GM23338 (cell line): ENCODE measurements at regions not wholly inside any gene's neighbourhood (a gene's known extent, or its start where the extent isn't known, plus 50 kb on each side); places are given as distances from the start of the nearest gene placed in this dataset.
A peak's percentile ranks its signal among the peaks of the same experiment; 100 is the strongest.

Experiments used
- ATAC-seq: fragments of 200-7000 bp; cut with Tn5 transposase; 3 replicates; pipeline ENCODE4 v1.9.1; 2020
- DNase-seq: peaks from one replicate; pipeline ENCODE4 v3.0.0-alpha.2; 2015; ENCODE audit warnings: low spot score
- H2AFZ ChIP-seq: fragments of 200-600 bp; sonication (generic); 2 replicates; pipeline ENCODE4 v1.8.0; 2016; ENCODE audit warnings: antibody characterized with exemption, mild to moderate bottlenecking, moderate library complexity
- H3F3A ChIP-seq: fragments of 200-600 bp; sonication (generic); replicated peaks from 2 replicates; pipeline ENCODE4 v1.8.0; 2017; ENCODE audit warnings: antibody characterized with exemption, mixed run types, low read depth
- H3K27ac ChIP-seq: fragments of 200-600 bp; sonication (generic); 2 replicates; pipeline ENCODE4 v1.6.1; 2016; ENCODE audit warnings: low read depth
- H3K27me3 ChIP-seq: fragments of 200-600 bp; sonication (generic); 2 replicates; pipeline ENCODE4 v1.8.0; 2016; ENCODE audit warnings: mild to moderate bottlenecking, mixed run types, moderate library complexity; ENCODE audit not compliant: insufficient read depth
- H3K36me3 ChIP-seq: fragments of 200-600 bp; sonication (generic); 2 replicates; pipeline ENCODE4 v1.8.0; 2016; ENCODE audit warnings: mild to moderate bottlenecking; ENCODE audit not compliant: insufficient read depth
- H3K4me1 ChIP-seq: fragments of 200-600 bp; sonication (generic); 2 replicates; pipeline ENCODE4 v1.8.0; 2016; ENCODE audit warnings: mild to moderate bottlenecking, moderate library complexity; ENCODE audit not compliant: insufficient read depth
- H3K4me2 ChIP-seq: fragments of 200-600 bp; sonication (generic); 2 replicates; pipeline ENCODE4 v1.7.1; 2017; ENCODE audit warnings: mixed run types
- H3K4me3 ChIP-seq: fragments of 200-600 bp; sonication (generic); 2 replicates; pipeline ENCODE4 v1.6.1; 2016; ENCODE audit warnings: mixed run types
- H3K79me2 ChIP-seq: fragments of 200-600 bp; sonication (generic); replicated peaks from 2 replicates; pipeline ENCODE4 v1.8.0; 2017; ENCODE audit warnings: mild to moderate bottlenecking; ENCODE audit not compliant: insufficient read depth
- H3K9me2 ChIP-seq: fragments of 200-600 bp; sonication (generic); 2 replicates; pipeline ENCODE4 v1.8.0; 2017; ENCODE audit not compliant: insufficient read depth
- H4K20me1 ChIP-seq: fragments of 200-600 bp; sonication (generic); replicated peaks from 2 replicates; pipeline ENCODE4 v1.8.0; 2017; ENCODE audit warnings: mild to moderate bottlenecking; ENCODE audit not compliant: insufficient read depth
- H3K27ac Mint-ChIP-seq: 2 replicates; pipeline ENCODE4 v1.8.0; 2020; ENCODE audit warnings: inconsistent platforms, mild to moderate bottlenecking, moderate library complexity, mixed read lengths
- H3K27me3 Mint-ChIP-seq: 3 replicates; pipeline ENCODE4 v1.8.0; 2022; ENCODE audit warnings: low read depth, mild to moderate bottlenecking, moderate library complexity, mixed read lengths, inconsistent platforms; ENCODE audit not compliant: insufficient read depth, poor library complexity
- H3K36me3 Mint-ChIP-seq: 3 replicates; pipeline ENCODE4 v1.8.0; 2021; ENCODE audit warnings: low read depth, mild to moderate bottlenecking, inconsistent platforms, moderate library complexity, mixed read lengths
- H3K4me1 Mint-ChIP-seq: 3 replicates; pipeline ENCODE4 v1.8.0; 2020; ENCODE audit warnings: mild to moderate bottlenecking, inconsistent platforms, mixed read lengths
- H3K4me3 Mint-ChIP-seq: 3 replicates; pipeline ENCODE4 v1.8.0; 2021; ENCODE audit warnings: moderate library complexity, mild to moderate bottlenecking, inconsistent platforms, mixed read lengths
- H3K9me3 Mint-ChIP-seq: 3 replicates; pipeline ENCODE4 v1.8.0; 2020; ENCODE audit warnings: moderate library complexity, mild to moderate bottlenecking, inconsistent platforms, mixed read lengths
- JUNB ChIP-seq: IDR thresholded peaks from one replicate; pipeline ENCODE4 v1.6.1; 2016; ENCODE audit warnings: antibody characterized with exemption; ENCODE audit not compliant: unreplicated experiment
- ZNF114 ChIP-seq: fragments of 250-450 bp; sonication (Bioruptor Pico); IDR thresholded peaks from 2 replicates; pipeline ENCODE4 v1.5.0; 2020; ENCODE audit warnings: mild to moderate bottlenecking, moderate library complexity
- TF ChIP-seq, protein P1 (sequence below): fragments of 250-450 bp; sonication (Bioruptor Pico); IDR thresholded peaks from 2 replicates; pipeline ENCODE4 v1.5.0; 2020; ENCODE audit warnings: mild to moderate bottlenecking, moderate library complexity
- TF ChIP-seq, protein P2 (sequence below), 2 experiments: fragments of 200-600 bp in 1 of 2; sonication (generic) in 1 of 2; conservative IDR thresholded peaks; 2 replicates each; pipeline versions ENCODE4 v1.5.1 to v1.6.1; 2016 to 2017; ENCODE audit warnings: antibody characterized with exemption in 2 of 2, low read depth in 2 of 2, mild to moderate bottlenecking in 2 of 2, moderate library complexity in 1 of 2

DNA sequence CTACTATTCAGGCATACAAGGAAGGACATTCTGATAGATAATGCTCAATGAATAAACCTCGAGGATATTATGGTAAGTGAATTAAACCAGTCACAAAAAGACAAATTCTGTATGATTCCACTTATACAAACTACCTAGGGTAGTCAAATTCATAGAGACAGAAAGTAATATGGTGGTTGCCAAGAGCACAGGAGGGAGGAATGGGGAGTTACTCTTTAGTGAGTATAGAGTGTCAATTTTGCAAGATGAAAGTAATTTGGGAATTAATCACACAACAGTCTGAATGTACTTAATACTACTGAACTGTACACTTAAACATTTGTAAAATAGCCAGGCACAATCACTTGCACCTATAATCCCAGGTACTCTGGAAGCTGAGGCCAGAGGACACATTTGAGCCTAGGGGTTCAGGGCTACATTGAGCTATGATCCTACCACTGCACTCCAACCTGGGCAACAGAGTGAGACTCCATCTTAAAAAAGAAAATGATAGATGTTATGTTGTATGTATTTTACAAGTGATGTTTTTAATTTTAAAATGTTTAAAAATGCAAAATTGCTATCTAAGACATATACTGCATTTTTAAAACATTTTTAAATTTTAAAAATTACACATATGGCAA, 91.0 kb downstream of the NPAP1 start (continued):
- TF ChIP-seq, protein P1, sequence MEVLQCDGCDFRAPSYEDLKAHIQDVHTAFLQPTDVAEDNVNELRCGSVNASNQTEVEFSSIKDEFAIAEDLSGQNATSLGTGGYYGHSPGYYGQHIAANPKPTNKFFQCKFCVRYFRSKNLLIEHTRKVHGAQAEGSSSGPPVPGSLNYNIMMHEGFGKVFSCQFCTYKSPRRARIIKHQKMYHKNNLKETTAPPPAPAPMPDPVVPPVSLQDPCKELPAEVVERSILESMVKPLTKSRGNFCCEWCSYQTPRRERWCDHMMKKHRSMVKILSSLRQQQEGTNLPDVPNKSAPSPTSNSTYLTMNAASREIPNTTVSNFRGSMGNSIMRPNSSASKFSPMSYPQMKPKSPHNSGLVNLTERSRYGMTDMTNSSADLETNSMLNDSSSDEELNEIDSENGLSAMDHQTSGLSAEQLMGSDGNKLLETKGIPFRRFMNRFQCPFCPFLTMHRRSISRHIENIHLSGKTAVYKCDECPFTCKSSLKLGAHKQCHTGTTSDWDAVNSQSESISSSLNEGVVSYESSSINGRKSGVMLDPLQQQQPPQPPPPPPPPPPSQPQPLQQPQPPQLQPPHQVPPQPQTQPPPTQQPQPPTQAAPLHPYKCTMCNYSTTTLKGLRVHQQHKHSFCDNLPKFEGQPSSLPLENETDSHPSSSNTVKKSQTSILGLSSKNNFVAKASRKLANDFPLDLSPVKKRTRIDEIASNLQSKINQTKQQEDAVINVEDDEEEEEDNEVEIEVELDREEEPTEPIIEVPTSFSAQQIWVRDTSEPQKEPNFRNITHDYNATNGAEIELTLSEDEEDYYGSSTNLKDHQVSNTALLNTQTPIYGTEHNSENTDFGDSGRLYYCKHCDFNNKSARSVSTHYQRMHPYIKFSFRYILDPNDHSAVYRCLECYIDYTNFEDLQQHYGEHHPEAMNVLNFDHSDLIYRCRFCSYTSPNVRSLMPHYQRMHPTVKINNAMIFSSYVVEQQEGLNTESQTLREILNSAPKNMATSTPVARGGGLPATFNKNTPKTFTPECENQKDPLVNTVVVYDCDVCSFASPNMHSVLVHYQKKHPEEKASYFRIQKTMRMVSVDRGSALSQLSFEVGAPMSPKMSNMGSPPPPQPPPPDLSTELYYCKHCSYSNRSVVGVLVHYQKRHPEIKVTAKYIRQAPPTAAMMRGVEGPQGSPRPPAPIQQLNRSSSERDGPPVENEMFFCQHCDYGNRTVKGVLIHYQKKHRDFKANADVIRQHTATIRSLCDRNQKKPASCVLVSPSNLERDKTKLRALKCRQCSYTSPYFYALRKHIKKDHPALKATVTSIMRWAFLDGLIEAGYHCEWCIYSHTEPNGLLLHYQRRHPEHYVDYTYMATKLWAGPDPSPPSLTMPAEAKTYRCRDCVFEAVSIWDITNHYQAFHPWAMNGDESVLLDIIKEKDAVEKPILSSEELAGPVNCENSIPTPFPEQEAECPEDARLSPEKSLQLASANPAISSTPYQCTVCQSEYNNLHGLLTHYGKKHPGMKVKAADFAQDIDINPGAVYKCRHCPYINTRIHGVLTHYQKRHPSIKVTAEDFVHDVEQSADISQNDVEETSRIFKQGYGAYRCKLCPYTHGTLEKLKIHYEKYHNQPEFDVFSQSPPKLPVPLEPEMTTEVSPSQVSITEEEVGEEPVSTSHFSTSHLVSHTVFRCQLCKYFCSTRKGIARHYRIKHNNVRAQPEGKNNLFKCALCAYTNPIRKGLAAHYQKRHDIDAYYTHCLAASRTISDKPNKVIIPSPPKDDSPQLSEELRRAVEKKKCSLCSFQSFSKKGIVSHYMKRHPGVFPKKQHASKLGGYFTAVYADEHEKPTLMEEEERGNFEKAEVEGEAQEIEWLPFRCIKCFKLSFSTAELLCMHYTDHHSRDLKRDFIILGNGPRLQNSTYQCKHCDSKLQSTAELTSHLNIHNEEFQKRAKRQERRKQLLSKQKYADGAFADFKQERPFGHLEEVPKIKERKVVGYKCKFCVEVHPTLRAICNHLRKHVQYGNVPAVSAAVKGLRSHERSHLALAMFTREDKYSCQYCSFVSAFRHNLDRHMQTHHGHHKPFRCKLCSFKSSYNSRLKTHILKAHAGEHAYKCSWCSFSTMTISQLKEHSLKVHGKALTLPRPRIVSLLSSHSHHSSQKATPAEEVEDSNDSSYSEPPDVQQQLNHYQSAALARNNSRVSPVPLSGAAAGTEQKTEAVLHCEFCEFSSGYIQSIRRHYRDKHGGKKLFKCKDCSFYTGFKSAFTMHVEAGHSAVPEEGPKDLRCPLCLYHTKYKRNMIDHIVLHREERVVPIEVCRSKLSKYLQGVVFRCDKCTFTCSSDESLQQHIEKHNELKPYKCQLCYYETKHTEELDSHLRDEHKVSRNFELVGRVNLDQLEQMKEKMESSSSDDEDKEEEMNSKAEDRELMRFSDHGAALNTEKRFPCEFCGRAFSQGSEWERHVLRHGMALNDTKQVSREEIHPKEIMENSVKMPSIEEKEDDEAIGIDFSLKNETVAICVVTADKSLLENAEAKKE: no peak
- TF ChIP-seq ZNF114: no peak

DNA sequence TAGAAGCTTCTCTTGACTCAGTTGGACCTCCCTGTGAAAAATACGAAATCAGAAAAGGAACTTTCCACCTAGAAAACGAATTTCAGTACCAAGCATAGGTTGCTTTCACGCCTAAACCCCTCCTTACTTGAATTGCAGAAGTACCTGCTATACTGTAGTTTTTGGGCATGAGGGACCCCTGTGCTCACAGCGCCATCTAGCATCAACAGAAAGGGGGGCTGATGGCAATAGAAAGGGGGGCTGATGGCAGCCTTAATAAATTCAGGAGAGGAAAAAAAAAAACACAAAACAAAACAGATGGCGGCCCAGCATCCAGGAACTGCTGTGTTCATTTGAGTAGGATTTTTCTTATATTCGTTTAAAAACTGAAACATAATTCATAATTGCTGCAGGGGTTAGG, 96.7 kb downstream of the NPAP1 start:
- peak; percentile 86 for DNase-seq
- Mint-ChIP-seq H3K36me3 (peaks cover 6% of the 10 kb centered on the region), H3K4me1 (peaks cover 21% of the 10 kb centered on the region), H3K4me3 (peak overlapping the region; percentile 81; the same call in 2 of the 3 replicates), H3K27me3 (peaks cover 4% of the 10 kb centered on the region), H3K9me3 (peaks cover 26% of the 10 kb centered on the region), H3K27ac (peak overlapping the region; percentile 98)
- Histone ChIP-seq H3K4me3 (peak overlapping the region; percentile 53), H3F3A (no peaks in the 10 kb centered on the region), H3K9me2 (no peaks in the 10 kb centered on the region), H4K20me1 (no peaks in the 10 kb centered on the region), H3K4me1 (peaks cover 12% of the 10 kb centered on the region), H3K27ac (peak overlapping the region; percentile 97), H2AFZ (no peak overlapping the region), H3K27me3 (no peaks in the 10 kb centered on the region), H3K36me3 (no peaks in the 10 kb centered on the region), H3K79me2 (no peaks in the 10 kb centered on the region), H3K4me2 (peak overlapping the region; percentile 75)
- peak; percentile 84 for ATAC-seq
- no peak for TF ChIP-seq JUNB
- TF ChIP-seq, protein P2, sequence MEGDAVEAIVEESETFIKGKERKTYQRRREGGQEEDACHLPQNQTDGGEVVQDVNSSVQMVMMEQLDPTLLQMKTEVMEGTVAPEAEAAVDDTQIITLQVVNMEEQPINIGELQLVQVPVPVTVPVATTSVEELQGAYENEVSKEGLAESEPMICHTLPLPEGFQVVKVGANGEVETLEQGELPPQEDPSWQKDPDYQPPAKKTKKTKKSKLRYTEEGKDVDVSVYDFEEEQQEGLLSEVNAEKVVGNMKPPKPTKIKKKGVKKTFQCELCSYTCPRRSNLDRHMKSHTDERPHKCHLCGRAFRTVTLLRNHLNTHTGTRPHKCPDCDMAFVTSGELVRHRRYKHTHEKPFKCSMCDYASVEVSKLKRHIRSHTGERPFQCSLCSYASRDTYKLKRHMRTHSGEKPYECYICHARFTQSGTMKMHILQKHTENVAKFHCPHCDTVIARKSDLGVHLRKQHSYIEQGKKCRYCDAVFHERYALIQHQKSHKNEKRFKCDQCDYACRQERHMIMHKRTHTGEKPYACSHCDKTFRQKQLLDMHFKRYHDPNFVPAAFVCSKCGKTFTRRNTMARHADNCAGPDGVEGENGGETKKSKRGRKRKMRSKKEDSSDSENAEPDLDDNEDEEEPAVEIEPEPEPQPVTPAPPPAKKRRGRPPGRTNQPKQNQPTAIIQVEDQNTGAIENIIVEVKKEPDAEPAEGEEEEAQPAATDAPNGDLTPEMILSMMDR (conservative IDR thresholded peaks at IDR 0.05; ENCODE audit: low read depth in 2 of 2): peak; percentile 79 to 85
